GM18861 (cell line): ENCODE measurements at regions not wholly inside any gene's neighbourhood (a gene's known extent, or its start where the extent isn't known, plus 50 kb on each side); places are given as distances from the start of the nearest gene placed in this dataset.
"Not testable (repeated sequence)": the region's sequence is repeated elsewhere in the genome, so short reads cannot be mapped to it uniquely, and the experiment has no call there.

ENCODE experiments used
- ATAC-seq: cut with Tn5 transposase; IDR thresholded peaks from one replicate; pipeline ENCODE4 v1.9.1; 2021; ENCODE audit not compliant: unreplicated experiment

- ATAC-seq, result no peak
Measured at GRCh38 chr17:71635187-71635586, 485.6 kb upstream of the SOX9 start.

- no peak for ATAC-seq
Measured at GRCh38 chr17:71636644-71637043, 484.2 kb upstream of the SOX9 start.

GRCh38 chr17:71638668-71639067 is 482.2 kb upstream of the SOX9 start:
- ATAC-seq, result no peak

DNA sequence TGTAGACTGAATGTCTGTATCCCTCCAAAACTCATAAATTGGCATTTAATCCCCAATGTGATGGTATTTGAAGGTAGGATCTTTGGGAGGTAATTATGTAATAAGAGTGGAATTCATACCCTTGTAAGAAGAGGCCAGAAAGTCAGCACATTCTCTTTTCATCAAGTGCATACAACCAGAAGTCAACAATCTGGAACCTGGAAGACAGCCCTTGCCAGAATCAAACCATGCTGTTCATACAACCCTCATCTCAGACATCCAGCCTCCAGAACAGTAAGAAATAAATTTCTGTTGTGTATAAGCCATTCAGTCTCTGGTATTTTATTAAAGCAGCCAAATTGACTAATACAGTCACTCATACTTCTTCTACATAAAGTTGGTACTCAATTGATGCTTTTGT is 481.0 kb upstream of the SOX9 start:
- no peak for ATAC-seq

DNA sequence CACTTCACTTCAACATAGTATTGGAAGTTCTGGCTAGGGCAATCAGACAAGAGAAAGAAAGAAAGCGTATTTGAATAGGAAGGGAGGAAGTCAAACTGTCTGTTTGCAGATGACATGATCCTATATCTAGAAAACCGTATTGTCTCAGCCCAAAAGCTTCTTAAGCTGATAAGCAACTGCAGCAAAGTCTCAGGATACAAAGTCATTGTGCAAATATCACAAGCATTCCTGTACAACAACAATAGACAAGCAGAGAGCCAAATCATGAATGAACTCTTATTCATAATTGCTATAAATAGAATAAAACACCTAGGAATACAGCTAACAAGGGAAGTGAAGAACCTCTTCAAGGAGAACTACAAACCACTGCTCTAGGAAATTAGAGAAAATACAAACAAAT is 473.9 kb upstream of the SOX9 start:
- ATAC-seq, result not testable (repeated sequence)

GRCh38 chr17:71648342-71648741 is 472.5 kb upstream of the SOX9 start:
- not testable (repeated sequence) for ATAC-seq

DNA sequence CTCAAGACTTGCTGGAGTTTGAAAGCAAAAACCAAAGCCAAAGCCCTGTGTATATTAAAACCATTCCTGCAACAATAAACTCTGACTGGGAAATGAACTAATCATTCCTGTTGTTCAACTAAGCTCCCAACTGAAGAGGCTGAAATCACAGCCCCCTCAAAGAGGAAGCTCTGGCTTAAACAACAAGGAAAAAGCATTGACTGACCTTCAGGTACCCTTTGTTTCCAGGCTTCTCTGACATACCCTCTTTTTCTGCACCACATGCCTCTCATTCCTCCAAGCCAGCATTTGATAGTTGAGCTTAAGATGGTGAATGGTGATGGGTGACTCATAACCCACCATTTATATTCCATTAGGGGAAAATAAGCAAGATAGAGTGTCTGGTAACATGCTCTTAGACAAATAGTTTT is 470.9 kb upstream of the SOX9 start:
- no peak for ATAC-seq

DNA sequence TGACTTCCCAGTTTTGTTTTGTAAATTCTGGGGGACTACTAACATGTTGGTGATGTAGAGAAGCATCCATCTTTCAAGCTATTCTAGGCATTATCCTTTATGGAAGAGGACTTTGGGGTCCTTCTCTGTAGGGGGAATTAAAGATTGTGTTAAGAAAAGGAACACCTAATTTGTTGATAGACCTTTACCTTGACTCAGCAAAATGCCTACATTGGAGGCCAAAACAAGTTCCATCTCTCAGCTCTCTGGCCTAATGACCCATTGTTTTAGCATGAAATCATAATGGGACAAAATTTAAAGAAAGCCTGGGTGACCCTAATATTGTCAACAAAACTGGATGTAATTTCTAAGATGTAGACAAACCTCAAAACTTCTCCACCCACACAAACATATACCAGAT is 465.3 kb upstream of the SOX9 start:
- ATAC-seq, result no peak

DNA sequence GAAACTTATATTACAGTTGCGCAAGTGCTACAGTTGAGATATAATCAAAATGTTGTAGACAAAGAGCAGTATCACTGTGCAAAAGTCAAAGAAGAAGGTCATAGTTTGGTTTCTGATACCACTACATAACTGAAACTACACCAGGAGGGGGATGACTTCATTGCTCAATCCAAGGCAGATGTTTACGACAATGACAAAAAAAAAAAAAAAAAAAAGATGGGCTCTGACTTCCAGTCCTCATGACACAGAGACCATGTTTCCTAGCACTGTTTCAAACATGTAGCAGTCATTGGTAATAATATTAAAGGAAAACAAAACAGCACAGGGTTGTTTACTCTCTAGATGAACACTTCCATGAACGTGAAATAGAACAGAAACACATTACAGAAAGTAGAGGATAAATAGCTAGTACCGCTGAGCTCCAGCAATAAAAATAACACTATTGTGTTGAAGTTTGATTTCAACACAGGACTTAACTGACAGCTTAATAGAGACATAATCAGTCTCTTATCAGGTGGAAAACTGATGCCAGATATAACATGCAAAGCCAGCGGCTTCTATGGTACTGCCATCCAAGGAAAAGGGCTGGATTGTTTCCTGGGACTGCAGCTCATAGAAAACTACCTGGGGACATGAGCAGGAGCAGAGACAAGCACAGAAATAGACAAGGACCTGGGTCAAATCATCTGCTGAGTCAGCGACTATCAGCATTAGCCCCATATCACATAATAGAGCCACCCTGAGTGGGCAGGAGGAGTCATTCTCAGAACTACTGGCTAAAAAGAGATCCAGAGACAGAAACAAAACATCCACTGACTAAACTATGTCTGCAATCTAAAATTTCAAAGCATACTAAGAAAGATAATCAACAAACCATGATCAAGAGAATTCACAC is 463.6 kb upstream of the SOX9 start:
- no peak for ATAC-seq

- ATAC-seq, result no peak
Measured at GRCh38 chr17:71658996-71659395, 461.8 kb upstream of the SOX9 start.

DNA sequence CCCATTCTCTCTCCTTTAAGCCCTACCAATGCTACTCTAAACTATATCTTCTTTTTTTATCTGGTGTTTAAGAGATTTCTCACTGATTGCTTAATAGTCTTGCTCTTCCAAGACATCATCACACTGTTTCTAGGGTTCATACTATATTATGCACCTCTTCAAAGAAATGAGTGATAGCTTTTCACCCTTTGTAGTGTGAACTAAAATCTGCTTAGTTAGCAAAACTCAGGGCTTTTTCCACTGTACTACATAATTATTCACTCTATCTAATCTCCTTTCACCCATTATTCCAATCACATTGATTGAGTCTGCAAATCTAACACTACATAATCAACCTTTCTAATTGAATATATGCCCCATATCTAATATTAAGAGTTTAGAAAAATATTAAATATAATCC is 456.0 kb upstream of the SOX9 start:
- no peak for ATAC-seq

GRCh38 chr17:71666047-71666446 is 454.8 kb upstream of the SOX9 start:
- ATAC-seq, result no peak

DNA sequence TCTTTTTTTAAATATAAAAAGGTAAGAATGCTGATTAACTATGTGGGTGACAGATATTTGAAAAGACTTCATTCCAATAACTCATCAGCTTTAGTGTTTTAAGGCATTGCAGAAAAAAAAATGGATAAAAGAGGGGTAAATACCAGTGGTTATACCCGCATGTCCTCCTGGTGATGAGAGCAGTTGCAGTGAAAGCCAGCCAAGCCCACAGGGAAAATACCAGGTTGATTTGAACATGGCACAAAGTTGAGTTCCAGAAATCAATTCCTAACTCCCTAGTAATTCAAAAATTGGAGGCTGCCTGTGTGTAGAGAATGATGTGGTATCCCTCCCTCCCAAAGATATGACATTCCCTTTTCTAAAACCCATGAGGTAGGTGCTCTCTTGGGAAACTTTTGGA is 453.2 kb upstream of the SOX9 start:
- no peak for ATAC-seq

- no peak for ATAC-seq
Measured at GRCh38 chr17:71668807-71669206, 452.0 kb upstream of the SOX9 start.

DNA sequence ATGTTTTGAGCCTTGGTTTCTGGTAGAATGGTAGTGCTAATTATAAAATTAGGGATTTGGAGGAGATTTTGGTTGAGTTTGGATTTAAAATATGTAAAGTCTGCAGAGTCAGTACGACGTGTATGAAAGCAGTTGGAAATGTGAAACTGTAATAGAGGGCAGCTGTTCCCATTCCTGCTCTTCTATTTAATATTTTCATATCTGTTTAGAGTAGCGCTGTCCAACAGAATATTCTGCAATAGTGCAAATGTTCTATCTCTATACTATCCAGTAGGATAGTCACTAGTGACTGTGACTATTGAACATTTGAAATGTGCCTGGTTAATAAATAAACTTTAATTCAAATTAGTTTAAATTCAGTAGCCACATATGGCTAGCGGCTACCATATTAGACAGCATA is 443.4 kb upstream of the SOX9 start:
- no peak for ATAC-seq

DNA sequence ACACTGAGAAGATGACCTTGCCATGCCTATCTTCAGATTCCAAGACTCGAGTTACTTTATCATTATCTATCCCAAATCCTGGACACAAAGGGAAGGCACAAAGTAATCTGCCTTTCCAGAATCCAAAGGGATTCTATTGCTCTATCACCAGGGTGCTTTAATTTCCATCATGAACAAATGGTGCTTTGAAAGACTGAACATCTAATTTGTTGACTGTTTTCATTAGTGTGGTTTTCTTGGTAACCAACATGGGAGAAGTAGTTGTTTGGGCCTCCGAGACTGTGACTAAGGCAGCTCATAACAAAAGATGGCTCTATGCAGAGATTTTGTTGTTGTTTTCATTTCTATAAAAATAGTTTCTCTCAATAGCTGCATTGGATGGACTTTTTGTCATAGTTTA is 441.0 kb upstream of the SOX9 start:
- ATAC-seq, result no peak

- ATAC-seq, result no peak
Measured at GRCh38 chr17:71681427-71682173, 439.2 kb upstream of the SOX9 start.

DNA sequence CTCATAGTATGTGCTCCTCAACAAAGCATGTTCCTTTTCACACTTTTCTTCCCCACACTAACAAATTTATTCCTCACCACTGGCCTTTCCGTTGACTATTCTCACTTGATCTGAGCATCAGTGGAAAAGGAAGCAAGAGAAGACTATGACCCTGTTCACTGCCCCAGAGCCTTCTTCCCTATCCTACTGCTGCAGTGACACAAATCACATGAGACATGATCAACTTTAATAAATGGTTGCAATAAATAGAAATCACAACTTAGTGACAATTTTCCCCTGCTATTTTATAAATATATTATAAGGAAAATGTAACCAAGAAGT is 438.7 kb upstream of the SOX9 start:
- no peak for ATAC-seq

- ATAC-seq, result no peak
Measured at GRCh38 chr17:71689782-71690181, 431.0 kb upstream of the SOX9 start.

DNA sequence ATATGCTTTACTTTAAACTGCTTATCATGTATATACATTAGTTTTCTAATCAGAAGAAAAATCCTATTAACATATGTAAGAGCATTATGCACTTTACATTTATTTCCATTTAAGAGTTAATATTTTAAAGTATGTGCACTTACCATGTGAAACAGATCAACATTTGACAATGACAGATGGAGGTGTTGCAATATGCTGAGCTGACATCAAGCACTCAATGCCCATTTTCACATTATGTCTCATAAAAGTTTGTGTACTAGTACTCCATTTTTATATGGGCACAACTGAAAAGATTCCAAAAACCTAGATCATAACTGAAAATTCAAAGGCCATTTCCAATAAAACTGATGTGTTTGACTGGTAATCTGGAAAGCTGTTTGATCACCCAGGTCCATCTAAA is 420.9 kb upstream of the SOX9 start:
- no peak for ATAC-seq

DNA sequence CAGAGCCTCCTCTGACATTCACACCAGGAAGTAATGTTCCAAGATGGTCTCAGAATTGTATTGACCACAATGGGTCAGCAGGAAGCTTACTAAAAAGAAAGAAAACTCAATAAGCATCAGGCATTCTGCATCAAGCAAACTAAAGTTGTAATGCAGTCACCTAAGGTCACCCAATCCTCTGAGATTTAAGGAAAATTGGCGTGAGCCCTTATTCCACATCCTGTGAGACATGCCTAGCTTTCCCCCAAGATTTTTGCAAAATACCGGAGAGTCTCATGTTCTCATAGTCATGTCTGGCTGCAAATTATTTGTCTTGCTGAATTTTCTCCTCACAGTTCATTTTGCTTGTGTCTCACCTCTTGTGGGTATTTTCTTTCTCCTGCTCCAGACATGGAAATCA is 417.1 kb upstream of the SOX9 start:
- ATAC-seq, result no peak

GRCh38 chr17:71709271-71709890 is 411.4 kb upstream of the SOX9 start:
- ATAC-seq, result no peak
